Loucy (cell line): ENCODE measurements at regions not wholly inside any gene's neighbourhood (a gene's known extent, or its start where the extent isn't known, plus 50 kb on each side); places are given as distances from the start of the nearest gene placed in this dataset.

ENCODE experiments used
- H2AFZ ChIP-seq: fragments of 200-600 bp; sonication (generic); 2 replicates; pipeline ENCODE4 v1.6.0; 2016; ENCODE audit warnings: antibody characterized with exemption, mild to moderate bottlenecking, low read length, moderate library complexity
- H3F3A ChIP-seq: fragments of 200-600 bp; 2 replicates; pipeline ENCODE4 v1.6.0; 2016; ENCODE audit warnings: antibody characterized with exemption, low read depth, mild to moderate bottlenecking
- H3K27me3 ChIP-seq: fragments of 200-600 bp; sonication (generic); 2 replicates; pipeline ENCODE4 v1.6.1; 2014; ENCODE audit warnings: low read length, mild to moderate bottlenecking; ENCODE audit not compliant: insufficient read depth, poor library complexity, severe bottlenecking
- H3K36me3 ChIP-seq: fragments of 200-600 bp; sonication (generic); 2 replicates; pipeline ENCODE4 v1.6.1; 2016; ENCODE audit warnings: low read length; ENCODE audit not compliant: insufficient read depth
- H3K4me1 ChIP-seq: fragments of 200-600 bp; sonication (generic); 2 replicates; pipeline ENCODE4 v1.5.1; 2014; ENCODE audit warnings: low read length, mild to moderate bottlenecking; ENCODE audit not compliant: insufficient read depth, poor library complexity, severe bottlenecking
- H3K4me2 ChIP-seq: fragments of 200-600 bp; sonication (generic); 2 replicates; pipeline ENCODE4 v1.6.0; 2014; ENCODE audit warnings: antibody characterized with exemption, low read length, low read depth, mild to moderate bottlenecking; ENCODE audit not compliant: poor library complexity, severe bottlenecking
- H3K4me3 ChIP-seq: fragments of 200-600 bp; sonication (generic); 2 replicates; pipeline ENCODE4 v1.5.1; 2014; ENCODE audit warnings: low read length, mild to moderate bottlenecking, mixed read lengths; ENCODE audit not compliant: poor library complexity, severe bottlenecking
- H3K79me2 ChIP-seq: fragments of 200-600 bp; sonication (generic); 2 replicates; pipeline ENCODE4 v1.6.1; 2014; ENCODE audit warnings: low read length; ENCODE audit not compliant: insufficient read depth
- H3K9ac ChIP-seq: fragments of 200-600 bp; sonication (generic); 2 replicates; pipeline ENCODE4 v1.6.0; 2014; ENCODE audit warnings: mild to moderate bottlenecking, low read depth, low read length, moderate library complexity; ENCODE audit not compliant: poor library complexity, severe bottlenecking
- H3K9me2 ChIP-seq: fragments of 200-600 bp; sonication (generic); replicated peaks from 2 replicates; pipeline ENCODE4 v1.6.1; 2016; ENCODE audit warnings: low read depth, low read length, mixed read lengths
- H3K9me3 ChIP-seq: fragments of 200-600 bp; sonication (generic); 2 replicates; pipeline ENCODE4 v1.6.1; 2014; ENCODE audit warnings: mild to moderate bottlenecking, antibody characterized with exemption, low read length, low read depth; ENCODE audit not compliant: insufficient read depth
- H4K20me1 ChIP-seq: fragments of 200-600 bp; sonication (generic); 2 replicates; pipeline ENCODE4 v1.6.0; 2014; ENCODE audit warnings: antibody characterized with exemption, low read length, mild to moderate bottlenecking; ENCODE audit not compliant: insufficient read depth, poor library complexity, severe bottlenecking
- CTCF ChIP-seq: fragments of 200-600 bp; sonication (generic); conservative IDR thresholded peaks from 2 replicates; pipeline ENCODE4 v1.5.1; 2014; ENCODE audit warnings: mild to moderate bottlenecking, antibody characterized with exemption, low read length
- EZH2phosphoT487 ChIP-seq: fragments of 200-600 bp; IDR thresholded peaks from 2 replicates; pipeline ENCODE4 v1.6.1; 2018; ENCODE audit warnings: antibody characterized with exemption, mild to moderate bottlenecking, moderate library complexity, borderline replicate concordance

- H3K27me3 ChIP-seq: no peaks in the 10 kb centered on the region
- H4K20me1 ChIP-seq: no peaks in the 10 kb centered on the region
- no peaks in the 10 kb centered on the region for H3K4me1 ChIP-seq
- no peaks in the 10 kb centered on the region for H3F3A ChIP-seq
- no peak overlapping the region for H3K4me2 ChIP-seq
- no peak overlapping the region for H3K4me3 ChIP-seq
- no peaks in the 10 kb centered on the region for H3K9me2 ChIP-seq
- no peaks in the 10 kb centered on the region for H3K36me3 ChIP-seq
- H3K9me3 ChIP-seq: no peaks in the 10 kb centered on the region
- no peaks in the 10 kb centered on the region for H3K79me2 ChIP-seq
- no peak overlapping the region for H3K9ac ChIP-seq
- TF ChIP-seq CTCF: no peak
- no peak for TF ChIP-seq EZH2phosphoT487
- no peak overlapping the region for H2AFZ ChIP-seq
These were observed 158.5 kb downstream of the TSEN15 start for GRCh38 chr1:184210031-184210430.

DNA sequence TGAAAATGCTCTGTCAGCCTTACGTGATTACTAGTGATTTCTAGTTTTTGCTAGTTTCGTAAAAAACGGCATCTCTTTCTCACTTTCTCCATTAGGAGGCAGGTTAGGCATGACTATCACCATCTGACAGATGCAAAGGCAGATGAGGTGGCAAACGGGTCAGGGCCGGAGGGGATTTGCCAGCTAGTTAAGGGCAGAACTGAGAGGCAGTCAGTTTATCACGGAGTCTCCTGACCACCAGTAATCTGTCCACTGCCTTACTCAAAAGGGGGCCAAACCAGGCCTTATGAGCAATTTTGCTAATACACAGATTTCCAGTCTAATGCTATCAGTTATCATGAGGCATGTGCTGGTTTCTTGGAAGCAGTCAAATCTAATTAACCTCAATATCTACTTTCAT is 159.3 kb downstream of the TSEN15 start:
- Histone ChIP-seq H3K79me2 (no peaks in the 10 kb centered on the region), H3K4me3 (no peak overlapping the region), H3K9me3 (no peaks in the 10 kb centered on the region), H2AFZ (no peak overlapping the region), H3K36me3 (no peaks in the 10 kb centered on the region), H3K4me2 (no peak overlapping the region), H3K9ac (no peak overlapping the region), H3F3A (no peaks in the 10 kb centered on the region), H3K27me3 (no peaks in the 10 kb centered on the region), H4K20me1 (no peaks in the 10 kb centered on the region), H3K9me2 (no peaks in the 10 kb centered on the region), H3K4me1 (no peaks in the 10 kb centered on the region)
- TF ChIP-seq CTCF (no peak), EZH2phosphoT487 (no peak)

DNA sequence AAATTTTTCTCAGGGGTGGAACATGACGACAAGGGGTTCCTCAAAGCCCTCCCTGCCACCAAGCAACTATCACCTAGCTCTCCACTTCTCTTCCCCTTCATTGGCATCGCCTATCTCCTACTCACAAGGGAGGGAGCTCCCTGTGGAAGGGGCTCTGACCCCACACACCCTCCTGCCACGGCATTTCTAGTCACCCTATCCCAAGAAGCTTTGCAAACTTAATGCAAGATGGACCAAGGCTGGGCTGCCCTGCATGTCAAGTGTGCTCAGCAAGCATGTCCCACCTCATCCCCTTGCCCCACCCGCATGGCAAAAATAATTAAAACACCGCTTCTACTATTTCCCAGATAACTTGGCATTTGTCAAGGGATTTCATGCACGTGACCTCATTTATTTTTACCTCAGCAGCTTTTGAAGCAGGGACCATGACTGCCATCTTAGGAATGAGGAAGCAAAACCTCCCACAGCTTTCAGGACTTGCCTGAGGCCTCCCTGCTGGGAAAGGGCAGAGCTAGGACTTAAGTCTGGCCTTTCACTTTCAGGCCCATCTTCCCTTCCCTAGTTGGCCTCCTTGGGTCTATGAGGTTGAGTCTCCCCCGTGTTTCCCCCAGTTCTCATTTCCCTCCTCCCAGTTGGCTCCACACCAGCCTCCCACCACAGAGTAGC is 161.3 kb downstream of the TSEN15 start:
- no peak overlapping the region for H3K4me2 ChIP-seq
- no peak overlapping the region for H3K9ac ChIP-seq
- H2AFZ ChIP-seq: no peak overlapping the region
- H3F3A ChIP-seq: no peaks in the 10 kb centered on the region
- H3K4me1 ChIP-seq: no peaks in the 10 kb centered on the region
- H3K9me2 ChIP-seq: no peaks in the 10 kb centered on the region
- no peak for TF ChIP-seq EZH2phosphoT487
- H3K36me3 ChIP-seq: no peaks in the 10 kb centered on the region
- no peaks in the 10 kb centered on the region for H3K9me3 ChIP-seq
- no peaks in the 10 kb centered on the region for H3K79me2 ChIP-seq
- no peaks in the 10 kb centered on the region for H4K20me1 ChIP-seq
- no peaks in the 10 kb centered on the region for H3K27me3 ChIP-seq
- H3K4me3 ChIP-seq: no peak overlapping the region

DNA sequence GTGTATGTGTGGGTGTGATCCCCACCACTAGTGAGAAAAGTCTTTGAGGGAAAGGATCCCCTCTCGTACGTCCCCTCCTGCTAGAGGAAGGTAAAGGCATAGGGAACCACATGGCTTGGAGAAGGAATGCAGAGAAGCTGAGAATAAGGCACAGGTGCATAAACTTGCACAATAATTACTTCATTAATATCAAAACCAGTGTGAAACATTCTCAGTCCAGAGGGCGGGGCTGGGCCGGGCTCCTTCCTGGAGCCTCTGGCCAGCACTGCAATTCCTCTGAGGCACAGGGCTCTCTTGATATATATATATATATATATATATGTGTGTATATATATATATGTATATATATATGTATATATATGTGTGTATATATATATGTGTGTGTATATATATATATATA is 162.6 kb downstream of the TSEN15 start:
- Histone ChIP-seq H3K27me3 (no peaks in the 10 kb centered on the region), H3F3A (no peaks in the 10 kb centered on the region), H3K4me2 (no peak overlapping the region), H2AFZ (no peak overlapping the region), H3K9me2 (no peaks in the 10 kb centered on the region), H3K9me3 (no peaks in the 10 kb centered on the region), H3K4me1 (no peaks in the 10 kb centered on the region), H3K79me2 (no peaks in the 10 kb centered on the region), H4K20me1 (no peaks in the 10 kb centered on the region), H3K9ac (no peak overlapping the region), H3K4me3 (no peak overlapping the region), H3K36me3 (no peaks in the 10 kb centered on the region)
- TF ChIP-seq CTCF (no peak), EZH2phosphoT487 (no peak)
